GM23338 (cell line): ENCODE measurements at regions not wholly inside any gene's neighbourhood (a gene's known extent, or its start where the extent isn't known, plus 50 kb on each side); places are given as distances from the start of the nearest gene placed in this dataset.

Experiments
- CREB1 ChIP-seq: fragments of 250-450 bp; sonication (Bioruptor Pico); IDR thresholded peaks from 2 replicates; pipeline ENCODE4 v1.5.0; 2020; ENCODE audit warnings: low read depth, mild to moderate bottlenecking, moderate library complexity
- EZH2 ChIP-seq: fragments of 200-600 bp; sonication (generic); IDR thresholded peaks from one replicate; pipeline ENCODE4 v1.8.0; 2017; ENCODE audit warnings: antibody characterized with exemption, mild to moderate bottlenecking, low read depth; ENCODE audit not compliant: unreplicated experiment
- EZH2phosphoT487 ChIP-seq: fragments of 200-600 bp; sonication (generic); IDR thresholded peaks from one replicate; pipeline ENCODE4 v1.8.1; 2018; ENCODE audit warnings: antibody characterized with exemption; ENCODE audit not compliant: unreplicated experiment
- JUNB ChIP-seq: IDR thresholded peaks from one replicate; pipeline ENCODE4 v1.6.1; 2016; ENCODE audit warnings: antibody characterized with exemption; ENCODE audit not compliant: unreplicated experiment
- NANOG ChIP-seq: IDR thresholded peaks from 2 replicates; pipeline ENCODE4 v1.6.1; 2016; ENCODE audit warnings: antibody characterized with exemption, borderline replicate concordance
- POLR2AphosphoS5 ChIP-seq: IDR thresholded peaks from 2 replicates; pipeline ENCODE4 v1.6.1; 2016; ENCODE audit warnings: antibody characterized with exemption, low read depth
- STAT1 ChIP-seq: IDR thresholded peaks from one replicate; pipeline ENCODE4 v1.6.1; 2016; ENCODE audit warnings: antibody characterized with exemption; ENCODE audit not compliant: unreplicated experiment
- ZNF114 ChIP-seq: fragments of 250-450 bp; sonication (Bioruptor Pico); IDR thresholded peaks from 2 replicates; pipeline ENCODE4 v1.5.0; 2020; ENCODE audit warnings: mild to moderate bottlenecking, moderate library complexity
- ZNF331 ChIP-seq: fragments of 250-450 bp; sonication (Bioruptor Pico); IDR thresholded peaks from 2 replicates; pipeline ENCODE4 v1.5.0; 2020; ENCODE audit warnings: low read depth, mild to moderate bottlenecking, moderate library complexity
- TF ChIP-seq, protein P1 (sequence below), 2 experiments: fragments of 200-600 bp in 1 of 2; sonication (generic) in 1 of 2; conservative IDR thresholded peaks; 2 replicates each; pipeline versions ENCODE4 v1.5.1 to v1.6.1; 2016 to 2017; ENCODE audit warnings: antibody characterized with exemption in 2 of 2, low read depth in 2 of 2, mild to moderate bottlenecking in 2 of 2, moderate library complexity in 1 of 2
- TF ChIP-seq, protein P2 (sequence below): IDR thresholded peaks from one replicate; pipeline ENCODE4 v1.6.1; 2018; ENCODE audit warnings: antibody characterized with exemption; ENCODE audit not compliant: unreplicated experiment
- TF ChIP-seq, protein P3 (sequence below): IDR thresholded peaks from 2 replicates; pipeline ENCODE4 v1.6.1; 2016; ENCODE audit warnings: antibody characterized with exemption
- TF ChIP-seq, protein P4 (sequence below): fragments of 250-450 bp; sonication (Bioruptor Pico); IDR thresholded peaks from 2 replicates; pipeline ENCODE4 v1.5.0; 2020; ENCODE audit warnings: mild to moderate bottlenecking, moderate library complexity

DNA sequence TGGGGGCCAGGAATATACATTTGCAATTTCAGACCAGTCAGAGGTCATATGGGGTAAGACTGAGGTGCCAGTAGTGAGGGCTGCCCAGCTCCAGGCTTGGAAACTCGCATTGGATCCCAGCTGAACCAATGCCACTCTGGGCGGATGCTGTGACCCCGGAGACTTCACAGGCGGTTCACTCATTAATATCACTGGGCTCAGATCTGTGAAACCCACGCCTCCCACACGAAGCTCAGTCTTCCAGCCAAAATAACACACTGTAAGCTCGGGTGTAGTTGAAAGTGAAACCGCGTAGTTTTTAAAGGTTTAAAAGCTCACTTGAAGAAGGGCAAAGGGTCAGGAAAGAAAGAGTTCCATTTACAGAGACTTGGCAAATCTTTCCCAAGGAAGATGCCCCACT is 254.8 kb downstream of the FOXL1 start:
- TF ChIP-seq STAT1 (no peak), POLR2AphosphoS5 (no peak), CREB1 (CRISPR knock-in tag) (no peak), EZH2 (no peak), EZH2phosphoT487 (no peak), NANOG (no peak), JUNB (no peak), ZNF114 (CRISPR knock-in tag) (no peak), ZNF331 (CRISPR knock-in tag) (no peak)
- TF ChIP-seq, protein P1, sequence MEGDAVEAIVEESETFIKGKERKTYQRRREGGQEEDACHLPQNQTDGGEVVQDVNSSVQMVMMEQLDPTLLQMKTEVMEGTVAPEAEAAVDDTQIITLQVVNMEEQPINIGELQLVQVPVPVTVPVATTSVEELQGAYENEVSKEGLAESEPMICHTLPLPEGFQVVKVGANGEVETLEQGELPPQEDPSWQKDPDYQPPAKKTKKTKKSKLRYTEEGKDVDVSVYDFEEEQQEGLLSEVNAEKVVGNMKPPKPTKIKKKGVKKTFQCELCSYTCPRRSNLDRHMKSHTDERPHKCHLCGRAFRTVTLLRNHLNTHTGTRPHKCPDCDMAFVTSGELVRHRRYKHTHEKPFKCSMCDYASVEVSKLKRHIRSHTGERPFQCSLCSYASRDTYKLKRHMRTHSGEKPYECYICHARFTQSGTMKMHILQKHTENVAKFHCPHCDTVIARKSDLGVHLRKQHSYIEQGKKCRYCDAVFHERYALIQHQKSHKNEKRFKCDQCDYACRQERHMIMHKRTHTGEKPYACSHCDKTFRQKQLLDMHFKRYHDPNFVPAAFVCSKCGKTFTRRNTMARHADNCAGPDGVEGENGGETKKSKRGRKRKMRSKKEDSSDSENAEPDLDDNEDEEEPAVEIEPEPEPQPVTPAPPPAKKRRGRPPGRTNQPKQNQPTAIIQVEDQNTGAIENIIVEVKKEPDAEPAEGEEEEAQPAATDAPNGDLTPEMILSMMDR (conservative IDR thresholded peaks at IDR 0.05; ENCODE audit: low read depth in 2 of 2): no peak
- TF ChIP-seq, protein P2, sequence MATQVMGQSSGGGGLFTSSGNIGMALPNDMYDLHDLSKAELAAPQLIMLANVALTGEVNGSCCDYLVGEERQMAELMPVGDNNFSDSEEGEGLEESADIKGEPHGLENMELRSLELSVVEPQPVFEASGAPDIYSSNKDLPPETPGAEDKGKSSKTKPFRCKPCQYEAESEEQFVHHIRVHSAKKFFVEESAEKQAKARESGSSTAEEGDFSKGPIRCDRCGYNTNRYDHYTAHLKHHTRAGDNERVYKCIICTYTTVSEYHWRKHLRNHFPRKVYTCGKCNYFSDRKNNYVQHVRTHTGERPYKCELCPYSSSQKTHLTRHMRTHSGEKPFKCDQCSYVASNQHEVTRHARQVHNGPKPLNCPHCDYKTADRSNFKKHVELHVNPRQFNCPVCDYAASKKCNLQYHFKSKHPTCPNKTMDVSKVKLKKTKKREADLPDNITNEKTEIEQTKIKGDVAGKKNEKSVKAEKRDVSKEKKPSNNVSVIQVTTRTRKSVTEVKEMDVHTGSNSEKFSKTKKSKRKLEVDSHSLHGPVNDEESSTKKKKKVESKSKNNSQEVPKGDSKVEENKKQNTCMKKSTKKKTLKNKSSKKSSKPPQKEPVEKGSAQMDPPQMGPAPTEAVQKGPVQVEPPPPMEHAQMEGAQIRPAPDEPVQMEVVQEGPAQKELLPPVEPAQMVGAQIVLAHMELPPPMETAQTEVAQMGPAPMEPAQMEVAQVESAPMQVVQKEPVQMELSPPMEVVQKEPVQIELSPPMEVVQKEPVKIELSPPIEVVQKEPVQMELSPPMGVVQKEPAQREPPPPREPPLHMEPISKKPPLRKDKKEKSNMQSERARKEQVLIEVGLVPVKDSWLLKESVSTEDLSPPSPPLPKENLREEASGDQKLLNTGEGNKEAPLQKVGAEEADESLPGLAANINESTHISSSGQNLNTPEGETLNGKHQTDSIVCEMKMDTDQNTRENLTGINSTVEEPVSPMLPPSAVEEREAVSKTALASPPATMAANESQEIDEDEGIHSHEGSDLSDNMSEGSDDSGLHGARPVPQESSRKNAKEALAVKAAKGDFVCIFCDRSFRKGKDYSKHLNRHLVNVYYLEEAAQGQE: no peak
- TF ChIP-seq, protein P3, sequence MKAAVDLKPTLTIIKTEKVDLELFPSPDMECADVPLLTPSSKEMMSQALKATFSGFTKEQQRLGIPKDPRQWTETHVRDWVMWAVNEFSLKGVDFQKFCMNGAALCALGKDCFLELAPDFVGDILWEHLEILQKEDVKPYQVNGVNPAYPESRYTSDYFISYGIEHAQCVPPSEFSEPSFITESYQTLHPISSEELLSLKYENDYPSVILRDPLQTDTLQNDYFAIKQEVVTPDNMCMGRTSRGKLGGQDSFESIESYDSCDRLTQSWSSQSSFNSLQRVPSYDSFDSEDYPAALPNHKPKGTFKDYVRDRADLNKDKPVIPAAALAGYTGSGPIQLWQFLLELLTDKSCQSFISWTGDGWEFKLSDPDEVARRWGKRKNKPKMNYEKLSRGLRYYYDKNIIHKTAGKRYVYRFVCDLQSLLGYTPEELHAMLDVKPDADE: no peak
- TF ChIP-seq, protein P4, sequence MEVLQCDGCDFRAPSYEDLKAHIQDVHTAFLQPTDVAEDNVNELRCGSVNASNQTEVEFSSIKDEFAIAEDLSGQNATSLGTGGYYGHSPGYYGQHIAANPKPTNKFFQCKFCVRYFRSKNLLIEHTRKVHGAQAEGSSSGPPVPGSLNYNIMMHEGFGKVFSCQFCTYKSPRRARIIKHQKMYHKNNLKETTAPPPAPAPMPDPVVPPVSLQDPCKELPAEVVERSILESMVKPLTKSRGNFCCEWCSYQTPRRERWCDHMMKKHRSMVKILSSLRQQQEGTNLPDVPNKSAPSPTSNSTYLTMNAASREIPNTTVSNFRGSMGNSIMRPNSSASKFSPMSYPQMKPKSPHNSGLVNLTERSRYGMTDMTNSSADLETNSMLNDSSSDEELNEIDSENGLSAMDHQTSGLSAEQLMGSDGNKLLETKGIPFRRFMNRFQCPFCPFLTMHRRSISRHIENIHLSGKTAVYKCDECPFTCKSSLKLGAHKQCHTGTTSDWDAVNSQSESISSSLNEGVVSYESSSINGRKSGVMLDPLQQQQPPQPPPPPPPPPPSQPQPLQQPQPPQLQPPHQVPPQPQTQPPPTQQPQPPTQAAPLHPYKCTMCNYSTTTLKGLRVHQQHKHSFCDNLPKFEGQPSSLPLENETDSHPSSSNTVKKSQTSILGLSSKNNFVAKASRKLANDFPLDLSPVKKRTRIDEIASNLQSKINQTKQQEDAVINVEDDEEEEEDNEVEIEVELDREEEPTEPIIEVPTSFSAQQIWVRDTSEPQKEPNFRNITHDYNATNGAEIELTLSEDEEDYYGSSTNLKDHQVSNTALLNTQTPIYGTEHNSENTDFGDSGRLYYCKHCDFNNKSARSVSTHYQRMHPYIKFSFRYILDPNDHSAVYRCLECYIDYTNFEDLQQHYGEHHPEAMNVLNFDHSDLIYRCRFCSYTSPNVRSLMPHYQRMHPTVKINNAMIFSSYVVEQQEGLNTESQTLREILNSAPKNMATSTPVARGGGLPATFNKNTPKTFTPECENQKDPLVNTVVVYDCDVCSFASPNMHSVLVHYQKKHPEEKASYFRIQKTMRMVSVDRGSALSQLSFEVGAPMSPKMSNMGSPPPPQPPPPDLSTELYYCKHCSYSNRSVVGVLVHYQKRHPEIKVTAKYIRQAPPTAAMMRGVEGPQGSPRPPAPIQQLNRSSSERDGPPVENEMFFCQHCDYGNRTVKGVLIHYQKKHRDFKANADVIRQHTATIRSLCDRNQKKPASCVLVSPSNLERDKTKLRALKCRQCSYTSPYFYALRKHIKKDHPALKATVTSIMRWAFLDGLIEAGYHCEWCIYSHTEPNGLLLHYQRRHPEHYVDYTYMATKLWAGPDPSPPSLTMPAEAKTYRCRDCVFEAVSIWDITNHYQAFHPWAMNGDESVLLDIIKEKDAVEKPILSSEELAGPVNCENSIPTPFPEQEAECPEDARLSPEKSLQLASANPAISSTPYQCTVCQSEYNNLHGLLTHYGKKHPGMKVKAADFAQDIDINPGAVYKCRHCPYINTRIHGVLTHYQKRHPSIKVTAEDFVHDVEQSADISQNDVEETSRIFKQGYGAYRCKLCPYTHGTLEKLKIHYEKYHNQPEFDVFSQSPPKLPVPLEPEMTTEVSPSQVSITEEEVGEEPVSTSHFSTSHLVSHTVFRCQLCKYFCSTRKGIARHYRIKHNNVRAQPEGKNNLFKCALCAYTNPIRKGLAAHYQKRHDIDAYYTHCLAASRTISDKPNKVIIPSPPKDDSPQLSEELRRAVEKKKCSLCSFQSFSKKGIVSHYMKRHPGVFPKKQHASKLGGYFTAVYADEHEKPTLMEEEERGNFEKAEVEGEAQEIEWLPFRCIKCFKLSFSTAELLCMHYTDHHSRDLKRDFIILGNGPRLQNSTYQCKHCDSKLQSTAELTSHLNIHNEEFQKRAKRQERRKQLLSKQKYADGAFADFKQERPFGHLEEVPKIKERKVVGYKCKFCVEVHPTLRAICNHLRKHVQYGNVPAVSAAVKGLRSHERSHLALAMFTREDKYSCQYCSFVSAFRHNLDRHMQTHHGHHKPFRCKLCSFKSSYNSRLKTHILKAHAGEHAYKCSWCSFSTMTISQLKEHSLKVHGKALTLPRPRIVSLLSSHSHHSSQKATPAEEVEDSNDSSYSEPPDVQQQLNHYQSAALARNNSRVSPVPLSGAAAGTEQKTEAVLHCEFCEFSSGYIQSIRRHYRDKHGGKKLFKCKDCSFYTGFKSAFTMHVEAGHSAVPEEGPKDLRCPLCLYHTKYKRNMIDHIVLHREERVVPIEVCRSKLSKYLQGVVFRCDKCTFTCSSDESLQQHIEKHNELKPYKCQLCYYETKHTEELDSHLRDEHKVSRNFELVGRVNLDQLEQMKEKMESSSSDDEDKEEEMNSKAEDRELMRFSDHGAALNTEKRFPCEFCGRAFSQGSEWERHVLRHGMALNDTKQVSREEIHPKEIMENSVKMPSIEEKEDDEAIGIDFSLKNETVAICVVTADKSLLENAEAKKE (CRISPR knock-in tag): no peak
